GM10847 (cell line): ENCODE measurements at regions not wholly inside any gene's neighbourhood (a gene's known extent, or its start where the extent isn't known, plus 50 kb on each side); places are given as distances from the start of the nearest gene placed in this dataset.

Source experiments
- POLR2A ChIP-seq: IDR thresholded peaks from 2 replicates; pipeline ENCODE4 v1.6.1; 2011; ENCODE audit not compliant: insufficient read length; ENCODE audit errors: extremely low read depth

DNA sequence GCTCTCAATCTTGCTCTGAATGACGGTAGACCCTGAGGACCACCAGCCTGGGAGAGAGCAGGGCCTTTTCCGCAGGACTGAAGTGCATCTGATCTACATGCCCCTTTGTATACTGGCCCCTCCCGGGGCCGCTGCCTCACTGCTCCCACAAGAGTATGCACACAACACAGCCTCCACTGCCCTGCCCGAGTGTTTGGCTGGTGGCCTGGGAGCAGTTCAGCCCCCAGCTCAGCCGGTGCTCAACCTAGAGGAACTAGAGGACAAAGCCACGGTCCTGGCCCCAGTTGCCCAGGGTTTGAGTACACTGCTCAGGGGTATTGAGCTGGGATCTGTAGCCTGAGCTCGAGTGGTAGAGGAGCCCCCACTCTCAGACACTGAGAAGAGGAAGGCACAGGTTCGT, 118.9 kb upstream of the CAB39 start:
- no peak for TF ChIP-seq POLR2A

DNA sequence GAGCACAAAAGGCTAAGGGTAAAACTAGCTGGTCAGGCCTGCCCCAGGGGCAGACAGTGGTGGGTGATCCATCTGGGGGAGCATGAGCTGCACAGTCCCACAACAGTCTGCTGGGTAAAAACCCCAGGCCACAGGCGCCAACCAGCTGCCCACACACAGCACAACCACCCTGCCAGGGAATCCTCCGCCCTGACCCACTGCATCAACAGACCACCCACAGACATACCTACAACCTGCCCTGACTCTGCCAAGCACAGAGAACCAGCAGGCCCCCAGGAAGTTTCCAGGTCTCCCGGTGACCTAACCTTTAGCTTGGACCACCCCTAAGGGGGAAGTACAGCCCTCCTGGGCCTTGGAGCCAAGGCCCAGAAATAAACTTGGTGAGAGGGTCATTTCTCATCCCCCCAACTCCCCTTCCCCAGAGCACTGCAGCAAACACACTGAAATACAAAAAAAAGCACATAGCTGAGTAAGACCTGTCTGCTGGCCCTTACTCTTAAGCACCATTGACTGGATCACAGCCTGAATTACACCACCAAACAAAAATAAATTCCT, 118.3 kb upstream of the CAB39 start:
- TF ChIP-seq POLR2A, result no peak

DNA sequence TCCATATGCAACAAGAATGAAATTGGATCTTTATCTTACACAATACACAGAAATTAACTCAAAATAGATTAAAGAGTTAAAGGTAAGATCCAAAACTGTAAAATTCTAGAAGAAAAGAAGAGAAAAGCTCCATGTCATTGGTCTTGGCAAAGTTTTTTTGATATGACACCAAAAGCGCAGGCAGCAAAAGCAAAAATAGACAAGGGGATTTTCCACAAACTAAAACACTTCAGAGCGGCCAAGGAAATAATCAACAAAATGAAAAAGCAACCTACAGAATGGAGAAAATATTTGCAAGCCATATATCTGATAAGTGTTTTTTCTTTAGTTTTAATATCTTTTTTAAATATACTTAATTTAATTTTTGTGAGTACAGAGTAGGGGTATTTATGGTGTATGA, 112.8 kb upstream of the CAB39 start:
- TF ChIP-seq POLR2A, result no peak

DNA sequence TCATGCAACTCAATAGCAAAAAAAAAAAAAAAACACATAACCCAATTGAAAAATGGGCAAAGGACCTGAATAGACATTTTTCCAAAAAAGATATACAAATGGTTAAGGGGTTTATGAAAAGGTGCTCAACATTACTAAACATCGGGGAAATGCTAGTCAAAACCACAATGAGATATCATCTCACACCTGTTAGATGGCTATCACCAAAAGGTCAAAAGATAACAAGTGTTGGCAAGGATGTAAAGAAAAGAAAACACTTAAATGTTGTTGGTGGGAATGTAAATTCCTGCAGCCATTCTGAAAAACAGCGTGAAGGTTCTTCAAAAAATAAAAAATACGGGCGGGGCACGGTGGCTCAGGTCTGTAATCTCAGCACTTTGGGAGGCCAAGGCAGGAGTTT, 112.4 kb upstream of the CAB39 start:
- TF ChIP-seq POLR2A, result no peak

DNA sequence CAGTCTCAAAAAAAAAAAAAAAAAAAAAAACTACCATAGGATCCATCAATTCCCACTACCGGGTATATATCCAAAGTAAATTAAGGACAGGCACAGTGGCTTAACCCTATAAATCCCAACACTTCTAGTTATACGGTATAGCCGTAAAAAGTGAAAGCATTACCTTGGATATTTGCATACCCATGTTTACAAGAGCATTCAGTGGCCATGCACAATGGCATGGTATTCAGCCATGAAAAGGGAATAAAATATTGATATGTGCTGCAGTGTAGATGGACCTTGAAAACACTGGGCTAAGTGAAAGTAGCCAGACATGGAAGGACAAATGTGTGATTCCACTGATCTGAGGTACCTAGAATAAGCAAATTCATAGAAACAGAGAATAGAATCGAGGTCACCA, 111.8 kb upstream of the CAB39 start:
- no peak for TF ChIP-seq POLR2A

DNA sequence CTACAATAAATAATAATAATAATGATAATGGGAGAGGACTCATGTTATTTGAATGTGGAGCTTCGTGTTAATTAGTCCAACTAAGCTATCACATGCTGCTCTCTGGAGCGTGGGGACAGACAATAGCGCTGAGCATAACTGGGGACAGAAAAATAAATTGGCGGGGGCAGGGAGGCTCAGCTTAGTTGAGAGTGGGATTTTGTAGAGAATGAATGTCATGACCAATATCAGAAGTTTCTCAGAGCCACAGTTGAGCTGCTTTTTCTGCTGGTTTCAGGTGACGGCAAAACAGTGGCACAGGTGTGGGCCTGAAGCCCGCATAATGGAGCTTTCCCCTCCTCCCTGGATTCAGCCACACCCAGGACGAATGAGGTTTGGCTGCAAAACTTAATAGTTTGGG, 111.1 kb upstream of the CAB39 start:
- TF ChIP-seq POLR2A, result no peak

DNA sequence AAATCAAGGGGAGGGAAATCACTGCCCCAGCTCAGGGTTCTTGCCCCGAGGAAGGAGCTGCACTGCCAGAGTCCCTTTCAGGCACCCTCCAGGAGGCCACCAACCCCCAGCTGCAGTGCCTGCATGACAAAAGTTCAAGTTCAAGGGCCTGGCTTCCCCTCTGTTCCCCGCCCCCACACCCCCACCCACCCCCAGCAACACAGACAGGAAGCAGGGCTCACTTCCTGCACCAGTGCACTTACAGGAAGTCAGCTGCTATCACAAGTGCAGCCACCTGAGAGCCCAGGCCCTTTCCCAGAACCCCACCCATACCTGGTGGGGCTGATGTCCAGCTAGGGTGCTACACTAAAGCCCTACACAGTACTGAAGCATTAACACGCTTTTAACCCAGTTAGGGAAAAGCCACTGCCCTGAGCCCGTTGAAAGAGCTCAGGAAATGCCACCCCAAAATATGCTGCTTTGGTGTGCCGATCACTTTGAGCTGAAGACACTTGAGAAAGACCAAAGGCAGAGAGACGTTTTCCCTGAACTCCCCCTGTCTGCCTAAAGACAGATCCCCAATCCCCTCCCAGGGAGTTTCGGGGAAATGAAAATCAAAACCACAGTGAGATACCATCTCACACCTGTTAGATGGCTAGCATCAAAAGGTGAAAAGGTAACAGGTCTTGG, 109.9 kb upstream of the CAB39 start:
- peak; percentile 30 for TF ChIP-seq POLR2A

DNA sequence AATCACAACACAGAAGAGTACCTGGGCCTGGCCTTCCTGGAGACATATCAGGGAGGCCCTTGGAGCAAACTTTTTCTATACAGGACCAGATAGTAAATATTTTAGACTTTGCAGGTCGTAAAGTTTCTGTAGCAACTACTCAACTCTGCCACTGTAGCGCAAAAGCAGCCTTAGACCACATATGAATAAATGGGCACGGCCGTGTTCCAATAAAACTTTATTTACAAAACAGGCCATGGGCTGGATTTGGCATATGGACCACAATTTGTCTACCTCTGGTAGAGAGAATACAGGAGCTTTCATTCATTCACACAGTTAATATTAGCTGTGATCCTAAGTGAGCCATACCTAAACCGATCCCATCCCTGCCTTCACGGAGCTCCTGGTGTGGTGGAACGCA, 98.6 kb upstream of the CAB39 start:
- no peak for TF ChIP-seq POLR2A

DNA sequence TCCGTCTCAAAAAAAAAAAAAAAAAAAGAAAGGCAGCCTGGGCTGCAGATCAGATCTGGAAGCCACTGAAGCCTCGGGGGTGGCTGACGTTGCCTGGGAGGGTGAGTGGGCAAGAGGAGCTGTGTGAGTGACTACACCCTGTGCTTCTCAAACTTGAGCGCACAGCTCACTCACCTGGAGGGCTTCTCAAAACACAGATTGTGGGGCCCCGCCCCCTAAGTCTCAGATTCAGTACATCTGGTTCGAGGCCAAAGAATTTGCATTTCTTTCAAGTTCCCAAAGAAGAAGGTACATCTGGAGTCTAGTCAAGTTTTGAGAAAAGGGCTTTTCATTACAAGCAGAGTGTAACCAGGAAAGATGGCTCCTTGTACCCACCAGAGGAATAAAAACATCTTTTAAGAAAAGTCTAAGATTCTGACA, 97.7 kb upstream of the CAB39 start:
- TF ChIP-seq POLR2A, result peak; percentile 26

DNA sequence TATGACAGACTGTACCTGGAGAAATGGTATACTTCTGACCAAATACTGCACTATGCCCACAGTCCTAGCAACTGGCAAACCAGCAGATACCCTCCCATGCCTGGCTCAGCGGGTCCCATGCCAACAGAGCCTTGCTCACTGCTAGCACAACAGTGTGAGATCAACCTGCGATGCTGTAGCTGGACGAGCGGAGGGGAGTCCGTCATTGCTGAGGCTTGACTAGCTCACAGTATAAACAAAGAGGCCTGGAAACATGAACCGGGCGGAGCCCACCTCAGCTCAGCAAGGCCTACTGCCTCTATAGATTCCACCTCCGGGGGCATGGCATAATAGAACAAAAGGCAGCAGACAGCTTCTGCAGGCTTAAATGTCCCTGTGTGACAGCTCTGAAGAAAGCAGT, 93.2 kb upstream of the CAB39 start:
- no peak for TF ChIP-seq POLR2A

DNA sequence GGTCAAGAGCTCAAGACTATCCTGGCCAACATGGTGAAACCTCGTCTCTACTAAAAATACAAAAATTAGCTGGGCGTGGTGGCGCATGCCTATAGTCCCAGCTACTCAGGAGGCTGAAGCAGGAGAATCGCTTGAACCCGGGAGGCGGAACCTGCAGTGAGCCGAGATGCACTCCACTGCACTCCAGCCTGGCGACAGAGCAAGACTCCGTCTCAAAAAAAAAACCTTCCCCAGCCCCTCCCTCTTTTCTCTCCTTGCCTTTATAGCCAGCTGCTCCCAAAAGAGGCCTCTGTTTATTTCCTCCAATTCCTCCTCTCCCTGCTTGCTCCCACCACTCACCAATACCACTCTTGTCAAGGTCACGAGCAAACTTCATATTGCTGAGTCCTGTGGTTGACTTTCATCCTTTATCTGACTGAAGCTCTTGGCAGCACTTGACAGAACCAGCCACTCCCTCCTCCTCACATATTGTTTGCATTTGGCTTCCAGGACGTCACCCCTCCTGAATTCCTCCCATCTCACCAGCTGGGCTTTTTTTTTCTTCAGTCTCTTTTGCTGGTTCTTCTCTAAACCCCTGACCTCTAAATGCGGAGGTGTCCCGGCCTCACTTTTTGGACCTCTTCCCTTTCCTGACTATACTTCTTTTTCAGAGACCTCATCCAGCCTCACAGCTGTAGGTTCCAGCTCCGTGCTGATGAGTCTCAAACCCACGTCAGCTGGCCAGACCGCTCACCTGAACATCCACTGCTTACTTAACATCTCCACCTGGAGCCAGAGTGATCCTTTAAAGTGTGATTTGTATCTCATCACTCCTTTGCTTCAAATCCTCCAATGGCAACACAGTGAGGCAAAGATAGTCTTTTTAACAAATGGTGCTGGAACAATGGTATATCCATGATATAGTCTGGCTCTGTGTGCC, 84.6 kb upstream of the CAB39 start:
- TF ChIP-seq POLR2A, result no peak

DNA sequence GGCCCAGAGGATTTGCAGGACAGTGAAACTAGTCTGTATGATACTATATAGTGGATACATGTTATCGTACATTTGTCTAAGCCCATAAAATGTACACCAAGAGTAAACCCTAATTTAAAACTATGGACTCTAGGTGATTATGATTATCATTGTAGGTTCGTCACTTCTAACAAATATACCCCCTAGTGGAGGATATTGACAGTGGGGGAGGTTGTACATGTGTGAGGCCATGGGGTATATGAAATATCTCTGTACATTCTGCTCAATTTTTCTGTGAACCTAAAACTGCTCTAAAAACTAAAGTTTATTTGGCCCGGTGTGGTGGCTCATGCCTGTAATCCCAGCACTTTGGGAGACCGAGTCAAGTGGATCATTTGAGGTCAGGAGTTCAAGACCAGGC, 81.2 kb upstream of the CAB39 start:
- TF ChIP-seq POLR2A, result no peak

DNA sequence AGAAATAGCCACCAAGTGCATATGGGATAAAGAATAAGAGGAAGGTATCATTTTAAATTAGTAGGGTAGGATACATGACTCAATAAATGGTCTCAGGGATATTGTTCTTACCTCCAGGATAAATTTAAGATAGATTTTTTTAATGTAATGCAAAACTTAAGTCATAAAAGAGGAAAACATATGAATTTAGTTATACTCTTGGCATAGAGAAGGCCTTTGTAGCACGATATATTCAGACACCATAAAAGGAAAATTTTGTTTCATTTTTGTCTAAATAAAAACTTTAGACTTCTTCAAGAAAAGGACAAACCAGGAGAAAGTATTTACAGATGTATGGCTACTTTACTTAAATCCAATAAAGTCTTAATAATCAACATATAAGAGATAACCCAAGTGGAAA, 78.5 kb upstream of the CAB39 start:
- no peak for TF ChIP-seq POLR2A

DNA sequence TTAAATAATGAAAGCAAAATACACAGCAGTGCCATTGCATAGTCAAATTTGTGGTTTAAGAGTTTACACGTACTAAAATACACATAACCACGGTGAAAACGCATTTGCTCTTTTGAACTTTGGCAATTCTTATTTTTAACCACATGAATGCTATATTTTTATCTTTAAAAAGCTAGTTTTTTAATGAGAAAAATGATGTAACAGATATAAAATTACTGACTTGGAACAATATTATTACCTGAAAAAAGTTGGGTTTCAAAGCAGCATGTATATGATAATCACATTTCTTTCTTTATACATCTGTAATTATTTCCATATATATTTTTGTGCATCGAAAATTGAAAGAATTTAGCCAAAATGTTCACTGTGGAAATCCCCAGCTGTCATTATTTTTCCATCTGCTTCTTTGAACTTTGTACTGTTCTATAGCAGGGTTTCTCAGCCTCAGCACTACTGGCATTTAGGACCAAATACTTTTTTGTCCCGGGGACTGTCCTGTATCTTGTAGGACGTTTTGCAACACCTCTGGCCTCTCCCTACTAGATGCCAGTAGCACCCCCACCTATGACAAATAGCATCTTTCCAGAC, 75.9 kb upstream of the CAB39 start:
- TF ChIP-seq POLR2A, result no peak

DNA sequence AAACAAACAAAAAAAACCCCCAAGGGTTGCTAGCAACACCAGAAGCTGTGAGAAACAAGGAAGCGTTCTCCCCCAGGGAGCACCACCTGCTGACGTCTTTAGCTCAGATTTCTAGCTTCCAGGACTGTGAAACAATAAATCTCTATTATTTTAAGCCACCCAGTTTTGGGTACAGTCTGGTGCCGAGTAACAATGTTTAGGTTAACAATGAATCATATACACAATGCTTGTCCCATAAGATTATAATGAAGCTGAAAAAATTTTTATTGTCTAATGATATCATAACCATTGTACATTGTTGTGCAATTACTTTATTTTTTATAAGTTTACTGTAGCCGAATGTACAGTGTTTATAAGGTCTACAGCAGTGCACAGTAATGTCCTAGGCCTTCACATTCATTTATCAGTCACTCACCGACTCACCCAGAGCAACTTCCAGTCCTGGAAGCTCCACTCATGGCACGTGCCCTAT, 72.1 kb upstream of the CAB39 start:
- TF ChIP-seq POLR2A, result no peak

DNA sequence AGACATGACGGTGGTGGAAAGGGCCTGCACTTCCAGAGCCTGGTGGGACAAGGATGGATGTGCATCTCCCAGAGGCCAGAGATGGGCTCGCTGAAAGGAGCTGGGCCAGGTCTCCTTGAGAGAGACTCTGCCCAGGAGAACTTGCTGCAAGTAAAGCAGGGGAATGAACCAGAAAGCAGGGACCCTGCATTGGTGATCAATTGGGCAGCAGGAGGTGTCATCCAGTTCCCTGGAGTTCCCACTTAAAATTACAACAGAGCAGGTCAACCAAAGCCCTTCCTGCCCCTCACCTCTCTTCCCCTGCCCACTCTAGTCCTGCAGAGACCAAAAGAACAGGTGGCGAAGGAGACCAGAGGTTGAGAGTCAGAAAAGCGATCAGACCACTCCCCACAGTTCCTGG, 69.7 kb upstream of the CAB39 start:
- TF ChIP-seq POLR2A, result no peak
